Fibroblast of lung (primary cell): ENCODE measurements at regions not wholly inside any gene's neighbourhood (a gene's known extent, or its start where the extent isn't known, plus 50 kb on each side); places are given as distances from the start of the nearest gene placed in this dataset.

ENCODE experiments used
- EZH2 ChIP-seq: IDR thresholded peaks from 2 replicates; pipeline ENCODE4 v1.5.1; 2012; ENCODE audit warnings: low read length, control low read depth, mild to moderate bottlenecking; ENCODE audit errors: missing control alignments
- TF ChIP-seq, protein P1 (sequence below), 2 donors: IDR thresholded peaks in 1 of 2; conservative IDR thresholded peaks in 1 of 2; 1 replicate in 1 of 2; 2 replicates in 1 of 2; pipeline ENCODE4 v1.5.1; 2011 to 2012; ENCODE audit warnings: low read length in 2 of 2, control low read depth in 1 of 2, inconsistent platforms in 1 of 2, low read depth in 1 of 2, mild to moderate bottlenecking in 1 of 2

DNA sequence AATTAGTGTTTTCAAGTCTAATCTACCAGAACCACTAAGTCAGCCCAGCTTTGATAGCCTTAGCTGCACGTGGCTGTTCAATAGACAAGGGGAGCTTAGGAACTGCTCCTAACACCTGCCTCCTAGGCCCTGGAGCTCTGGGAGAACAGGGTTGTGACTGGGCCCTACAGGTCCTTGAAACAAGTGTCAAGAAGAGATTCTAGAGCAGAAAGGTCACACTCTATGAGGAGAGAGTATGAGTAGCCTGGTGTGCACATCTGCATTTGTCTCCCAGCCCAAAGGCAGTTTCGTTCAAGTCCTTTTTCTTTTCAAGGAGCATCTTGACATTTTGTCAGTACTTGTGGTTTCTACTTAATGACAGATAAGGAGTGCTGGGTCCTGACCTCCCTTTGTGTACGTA is 206.1 kb downstream of the PRELID2 start:
- TF ChIP-seq, protein P1, sequence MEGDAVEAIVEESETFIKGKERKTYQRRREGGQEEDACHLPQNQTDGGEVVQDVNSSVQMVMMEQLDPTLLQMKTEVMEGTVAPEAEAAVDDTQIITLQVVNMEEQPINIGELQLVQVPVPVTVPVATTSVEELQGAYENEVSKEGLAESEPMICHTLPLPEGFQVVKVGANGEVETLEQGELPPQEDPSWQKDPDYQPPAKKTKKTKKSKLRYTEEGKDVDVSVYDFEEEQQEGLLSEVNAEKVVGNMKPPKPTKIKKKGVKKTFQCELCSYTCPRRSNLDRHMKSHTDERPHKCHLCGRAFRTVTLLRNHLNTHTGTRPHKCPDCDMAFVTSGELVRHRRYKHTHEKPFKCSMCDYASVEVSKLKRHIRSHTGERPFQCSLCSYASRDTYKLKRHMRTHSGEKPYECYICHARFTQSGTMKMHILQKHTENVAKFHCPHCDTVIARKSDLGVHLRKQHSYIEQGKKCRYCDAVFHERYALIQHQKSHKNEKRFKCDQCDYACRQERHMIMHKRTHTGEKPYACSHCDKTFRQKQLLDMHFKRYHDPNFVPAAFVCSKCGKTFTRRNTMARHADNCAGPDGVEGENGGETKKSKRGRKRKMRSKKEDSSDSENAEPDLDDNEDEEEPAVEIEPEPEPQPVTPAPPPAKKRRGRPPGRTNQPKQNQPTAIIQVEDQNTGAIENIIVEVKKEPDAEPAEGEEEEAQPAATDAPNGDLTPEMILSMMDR (conservative IDR thresholded peaks at IDR 0.05 in 1 of 2, IDR thresholded peaks at IDR 0.05 in 1 of 2; ENCODE audit: low read depth in 1 of 2, low read length in 2 of 2) = no peak
- TF ChIP-seq EZH2 = no peak
